Naive thymus-derived CD8-positive, alpha-beta T cell (primary cell): ENCODE measurements at regions not wholly inside any gene's neighbourhood (a gene's known extent, or its start where the extent isn't known, plus 50 kb on each side); places are given as distances from the start of the nearest gene placed in this dataset.

Experiments used
- ATAC-seq, 2 donors: fragments of 150-1000 bp; cut with Tn5 transposase in 1 of 2; sonication (Bioruptor Pico), chemical (Tn5 transposase) in 1 of 2; 1 replicate in 1 of 2; 2 replicates in 1 of 2; pipeline ENCODE4 v1.10.0; 2021; ENCODE audit warnings: mild to moderate bottlenecking in 2 of 2, moderate library complexity in 2 of 2
- POLR2A ChIA-PET: fragments of 350-600 bp; sonication (Branson Sonifier 250); formaldehyde crosslinking; loops from one replicate; lab custom pipeline; 2021; ENCODE audit warnings: antibody characterized with exemption; lab: Charles Lee
- DNase-seq, 10 donors: peaks; one replicate each; pipeline versions ENCODE4 v3.0.0 to v3.0.0-alpha.2; 2020 to 2022
- H3K27ac Mint-ChIP-seq, 10 donors: one replicate each; pipeline ENCODE4 v1.8.0; 2020 to 2022; ENCODE audit warnings: mild to moderate bottlenecking in 10 of 10, mixed read lengths in 10 of 10, moderate library complexity in 4 of 10, inconsistent platforms in 1 of 10
- H3K27me3 Mint-ChIP-seq, 5 donors: one replicate each; pipeline ENCODE4 v1.8.0; 2021 to 2022; ENCODE audit warnings: mixed read lengths in 5 of 5
- H3K36me3 Mint-ChIP-seq, 3 donors: one replicate each; pipeline ENCODE4 v1.8.0; 2020 to 2022; ENCODE audit warnings: mixed read lengths in 3 of 3, mild to moderate bottlenecking in 2 of 3, inconsistent platforms in 1 of 3
- H3K4me1 Mint-ChIP-seq, 4 donors: one replicate each; pipeline ENCODE4 v1.8.0; 2021 to 2022; ENCODE audit warnings: mixed read lengths in 4 of 4
- H3K4me3 Mint-ChIP-seq, 10 donors: one replicate each; pipeline ENCODE4 v1.8.0; 2020 to 2022; ENCODE audit warnings: mild to moderate bottlenecking in 10 of 10, mixed read lengths in 10 of 10, moderate library complexity in 6 of 10, inconsistent platforms in 1 of 10
- H3K9me3 Mint-ChIP-seq, 9 donors: one replicate each; pipeline ENCODE4 v1.8.0; 2020 to 2022; ENCODE audit warnings: mixed read lengths in 9 of 9, mild to moderate bottlenecking in 3 of 9, inconsistent platforms in 1 of 9, moderate library complexity in 1 of 9

DNA sequence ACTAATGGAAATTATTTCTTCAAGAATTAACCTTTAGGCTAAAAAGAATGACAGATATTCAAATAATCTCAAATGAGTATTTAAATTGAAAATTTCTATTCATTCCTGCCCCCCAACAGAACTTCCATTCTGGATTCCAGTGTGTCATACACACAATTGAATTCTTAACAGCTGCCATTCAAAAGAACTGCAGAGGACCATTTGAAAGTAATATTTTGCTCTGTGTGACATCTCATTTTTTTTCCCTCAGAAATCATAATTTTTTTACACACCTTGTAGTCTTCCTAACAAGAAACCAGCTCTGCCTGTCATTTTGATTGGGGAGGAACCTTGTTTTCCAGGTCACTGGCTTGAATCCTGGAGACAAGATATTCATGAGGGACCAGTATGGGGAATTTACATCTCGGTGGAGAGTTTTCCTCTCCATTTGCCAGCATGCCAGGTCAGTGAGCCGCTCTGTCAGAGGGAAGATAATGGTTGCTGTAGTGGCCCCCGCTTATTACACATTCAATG lies 358.7 kb upstream of the ITGA1 start:
- POLR2A ChIA-PET, result no interaction called here

DNA sequence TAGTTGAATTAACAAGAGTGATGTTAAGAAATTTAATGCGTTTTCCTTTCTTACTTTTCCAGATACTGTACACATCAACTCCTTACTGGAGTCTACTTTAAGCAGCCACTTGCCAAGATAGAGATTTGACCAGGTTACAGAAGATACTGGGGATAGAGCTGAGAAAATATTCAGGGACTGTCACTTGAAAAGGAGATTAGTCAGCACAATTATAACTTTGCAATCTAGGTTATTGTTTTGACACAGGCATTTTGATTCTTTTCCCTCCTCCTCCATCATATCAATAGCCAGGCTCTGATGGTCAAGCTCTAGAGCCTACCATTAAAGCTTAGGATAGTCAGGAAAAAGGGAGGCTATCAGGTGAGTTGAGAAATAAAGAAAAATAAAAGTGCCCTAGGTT lies 345.9 kb upstream of the ITGA1 start:
- H3K4me1 Mint-ChIP-seq, result no peaks in the 10 kb centered on the region
- H3K36me3 Mint-ChIP-seq, result no peaks in the 10 kb centered on the region
- DNase-seq (no peak), ATAC-seq (no peak)
- no peak overlapping the region for H3K27ac Mint-ChIP-seq
- no peak overlapping the region for H3K4me3 Mint-ChIP-seq
- H3K9me3 Mint-ChIP-seq, result peaks cover 0 to 11% (median 2%) of the 10 kb centered on the region in 9 donors
- H3K27me3 Mint-ChIP-seq, result peaks cover 0 to 11% (median 1%) of the 10 kb centered on the region in 5 donors
- POLR2A ChIA-PET, result no interaction called here

More for the DNA sequence above, 358.7 kb upstream of the ITGA1 start:
- Mint-ChIP-seq H3K27me3 (peaks cover 0 to 6% (median 0%) of the 10 kb centered on the region in 5 donors), H3K27ac (no peak overlapping the region), H3K9me3 (peaks cover 0 to 12% (median 5%) of the 10 kb centered on the region in 9 donors), H3K36me3 (peaks cover 0 to 7% (median 0%) of the 10 kb centered on the region in 3 donors), H3K4me1 (no peaks in the 10 kb centered on the region), H3K4me3 (no peak overlapping the region)
- DNase-seq, result no peak
- no peak for ATAC-seq

DNA sequence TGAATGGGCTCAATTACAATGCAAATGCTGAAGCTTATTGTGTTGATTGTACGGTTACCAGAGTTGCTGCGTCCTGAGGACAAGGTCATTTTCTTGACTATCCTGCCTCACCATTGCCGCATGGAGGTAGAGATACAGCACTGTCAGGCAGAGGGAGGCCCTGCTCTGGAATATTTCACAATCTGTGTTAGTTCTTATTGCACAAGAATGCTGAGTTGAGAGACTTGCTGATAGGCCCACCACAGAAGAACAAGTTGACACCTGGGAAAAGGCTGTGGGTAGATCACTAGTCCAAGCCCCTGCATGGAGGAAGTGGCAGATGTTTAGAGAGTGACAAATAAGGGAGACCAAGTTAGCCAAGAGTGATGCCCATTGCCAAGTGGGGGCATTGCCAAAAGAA lies 344.5 kb upstream of the ITGA1 start:
- peaks cover 0 to 11% (median 2%) of the 10 kb centered on the region in 9 donors for H3K9me3 Mint-ChIP-seq
- H3K4me3 Mint-ChIP-seq, result no peak overlapping the region
- H3K27me3 Mint-ChIP-seq, result peaks cover 0 to 12% (median 1%) of the 10 kb centered on the region in 5 donors
- H3K4me1 Mint-ChIP-seq, result no peaks in the 10 kb centered on the region
- POLR2A ChIA-PET, result no interaction called here
- no peak overlapping the region for H3K27ac Mint-ChIP-seq
- no peaks in the 10 kb centered on the region for H3K36me3 Mint-ChIP-seq
- DNase-seq (no peak), ATAC-seq (no peak)

DNA sequence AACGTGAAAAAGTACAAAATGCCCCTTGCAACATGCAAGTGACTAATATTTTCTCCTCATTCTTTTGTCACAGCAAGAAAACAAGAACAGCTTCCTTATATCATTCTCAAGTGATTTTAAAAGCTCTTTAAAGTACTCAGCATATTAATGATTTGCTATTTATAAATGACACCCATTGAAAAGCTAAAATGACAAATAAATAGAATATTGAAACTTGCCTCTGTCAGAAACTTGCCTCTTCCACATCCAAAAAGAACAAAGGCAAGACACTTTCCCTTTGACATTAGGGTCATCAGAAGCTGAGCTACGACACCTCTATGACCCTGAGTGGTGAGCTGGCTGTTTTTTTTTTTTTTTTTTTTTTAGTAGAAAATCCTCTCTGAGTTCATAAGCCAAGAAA lies 339.6 kb upstream of the ITGA1 start:
- Mint-ChIP-seq H3K4me3 (no peak overlapping the region), H3K9me3 (peaks cover 0 to 4% (median 0%) of the 10 kb centered on the region in 9 donors), H3K36me3 (no peaks in the 10 kb centered on the region), H3K27ac (no peak overlapping the region), H3K4me1 (no peaks in the 10 kb centered on the region), H3K27me3 (peaks cover 0 to 12% (median 1%) of the 10 kb centered on the region in 5 donors)
- POLR2A ChIA-PET, result no interaction called here
- no peak for ATAC-seq
- DNase-seq, result no peak

DNA sequence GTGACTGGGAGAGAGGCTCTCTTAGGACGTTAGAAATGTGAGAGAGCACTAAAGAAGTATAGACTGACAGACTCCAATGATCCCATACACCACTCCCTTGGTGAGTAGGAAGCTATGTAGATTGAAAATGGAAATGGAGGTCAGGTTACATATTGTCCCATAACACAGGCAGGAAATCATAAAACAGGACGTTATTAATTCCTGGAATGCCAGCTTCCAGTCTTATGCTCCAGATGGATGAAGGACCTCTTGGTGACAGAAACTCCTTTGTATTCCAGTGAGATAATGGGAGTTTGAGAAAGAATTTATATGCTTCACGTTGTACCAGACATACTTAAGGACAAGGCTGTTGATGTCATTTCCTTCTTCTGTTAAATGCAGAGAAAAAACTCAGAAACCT lies 338.2 kb upstream of the ITGA1 start:
- Mint-ChIP-seq H3K4me3 (no peak overlapping the region), H3K9me3 (peaks cover 0 to 3% (median 0%) of the 10 kb centered on the region in 9 donors), H3K36me3 (no peaks in the 10 kb centered on the region), H3K27me3 (peaks cover 0 to 12% (median 3%) of the 10 kb centered on the region in 5 donors), H3K27ac (no peak overlapping the region), H3K4me1 (no peaks in the 10 kb centered on the region)
- POLR2A ChIA-PET, result no interaction called here
- ATAC-seq (no peak), DNase-seq (no peak)

DNA sequence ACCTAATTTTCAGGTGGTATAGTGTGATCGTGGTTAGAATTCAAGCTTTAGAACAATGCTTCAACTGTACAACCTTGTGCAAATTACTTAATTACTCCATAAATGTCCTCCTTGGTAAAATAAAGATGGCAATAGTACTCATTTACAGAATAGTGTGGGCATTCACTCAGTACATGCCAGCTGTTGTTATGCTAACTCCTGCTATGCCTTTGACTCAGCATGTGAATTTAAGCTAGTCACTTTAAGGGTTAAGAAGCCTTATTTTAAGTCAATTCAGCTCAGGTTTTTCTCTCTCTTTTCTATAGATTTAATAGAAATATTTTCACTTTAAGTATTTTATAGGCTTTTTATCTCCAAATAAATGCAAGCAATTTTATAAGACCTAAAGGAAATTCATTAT lies 335.6 kb upstream of the ITGA1 start:
- ATAC-seq (no peak), DNase-seq (no peak)
- Mint-ChIP-seq H3K36me3 (no peaks in the 10 kb centered on the region), H3K27me3 (peaks cover 0 to 5% (median 2%) of the 10 kb centered on the region in 5 donors), H3K4me1 (no peaks in the 10 kb centered on the region), H3K4me3 (no peak overlapping the region), H3K9me3 (no peaks in the 10 kb centered on the region), H3K27ac (no peak overlapping the region)
- POLR2A ChIA-PET, result no interaction called here

DNA sequence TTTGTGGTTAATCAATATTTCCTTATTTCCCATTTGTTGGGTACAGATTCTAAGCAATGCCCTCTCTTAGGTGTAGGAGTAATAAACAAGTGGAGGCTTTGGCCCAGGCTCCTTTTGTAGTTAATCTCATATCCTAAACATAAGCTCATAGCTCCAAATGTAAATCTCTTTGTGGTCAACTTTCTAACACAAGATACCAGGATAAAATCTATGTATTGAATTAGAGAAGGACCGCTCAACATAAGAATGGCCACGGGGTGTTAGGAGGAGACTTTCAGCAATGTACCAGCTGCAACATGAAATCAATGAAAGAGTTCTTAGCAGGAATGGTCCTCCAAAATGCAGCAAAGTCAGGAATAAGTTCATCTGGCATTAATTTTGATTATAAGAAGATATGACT lies 334.5 kb upstream of the ITGA1 start:
- H3K27me3 Mint-ChIP-seq, result peaks cover 0 to 5% (median 2%) of the 10 kb centered on the region in 5 donors
- no peak for DNase-seq
- H3K9me3 Mint-ChIP-seq, result no peaks in the 10 kb centered on the region
- no peaks in the 10 kb centered on the region for H3K4me1 Mint-ChIP-seq
- H3K27ac Mint-ChIP-seq, result no peak overlapping the region
- POLR2A ChIA-PET, result no interaction called here
- no peak for ATAC-seq
- H3K36me3 Mint-ChIP-seq, result no peaks in the 10 kb centered on the region
- H3K4me3 Mint-ChIP-seq, result no peak overlapping the region

DNA sequence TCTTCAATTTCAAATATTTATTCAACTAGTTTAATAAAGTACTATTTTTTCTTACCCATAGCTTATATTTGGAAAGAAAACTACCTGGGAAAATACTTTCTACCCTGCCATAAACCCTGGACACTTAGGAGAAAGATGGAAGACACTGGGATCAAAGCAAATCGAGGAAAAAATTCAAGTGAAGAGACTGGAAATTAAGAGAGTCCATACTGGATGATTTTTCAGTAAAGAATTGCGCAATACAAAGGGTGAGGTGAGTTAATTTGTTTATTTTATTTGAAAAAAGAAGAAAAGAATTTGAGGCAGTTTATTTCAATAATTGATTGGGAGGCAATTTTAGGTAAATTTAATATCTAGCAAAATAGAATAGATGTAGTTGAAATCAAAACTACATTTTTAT lies 331.8 kb upstream of the ITGA1 start:
- peaks cover 0 to 5% (median 2%) of the 10 kb centered on the region in 5 donors for H3K27me3 Mint-ChIP-seq
- no peaks in the 10 kb centered on the region for H3K9me3 Mint-ChIP-seq
- H3K36me3 Mint-ChIP-seq, result no peaks in the 10 kb centered on the region
- no peak for DNase-seq
- no peak for ATAC-seq
- H3K4me3 Mint-ChIP-seq, result no peak overlapping the region
- no peaks in the 10 kb centered on the region for H3K4me1 Mint-ChIP-seq
- no peak overlapping the region for H3K27ac Mint-ChIP-seq
- POLR2A ChIA-PET, result no interaction called here

DNA sequence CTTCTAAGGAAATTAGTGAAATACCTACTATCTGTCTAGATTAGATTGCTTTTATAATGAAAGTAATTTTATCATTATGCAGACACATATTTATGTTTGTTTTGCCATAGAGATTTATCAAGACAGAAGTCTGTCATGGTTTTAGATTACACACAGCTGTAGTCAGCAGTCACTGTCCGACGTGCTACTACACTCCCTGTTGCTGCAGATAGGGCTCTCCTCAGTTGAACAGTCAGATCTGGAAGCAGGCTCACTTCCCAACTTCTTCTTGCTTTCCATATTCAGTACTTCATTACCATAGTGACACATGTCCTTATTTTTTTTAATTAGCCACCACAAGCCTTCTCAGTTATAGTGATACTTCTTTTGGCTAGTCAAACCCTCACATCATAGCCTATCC lies 329.9 kb upstream of the ITGA1 start:
- H3K36me3 Mint-ChIP-seq, result no peaks in the 10 kb centered on the region
- H3K27me3 Mint-ChIP-seq, result peaks cover 0 to 5% (median 0%) of the 10 kb centered on the region in 5 donors
- no peak overlapping the region for H3K4me3 Mint-ChIP-seq
- H3K4me1 Mint-ChIP-seq, result no peaks in the 10 kb centered on the region
- H3K27ac Mint-ChIP-seq, result no peak overlapping the region
- ATAC-seq (no peak), DNase-seq (no peak)
- H3K9me3 Mint-ChIP-seq, result no peaks in the 10 kb centered on the region
- POLR2A ChIA-PET, result no interaction called here

DNA sequence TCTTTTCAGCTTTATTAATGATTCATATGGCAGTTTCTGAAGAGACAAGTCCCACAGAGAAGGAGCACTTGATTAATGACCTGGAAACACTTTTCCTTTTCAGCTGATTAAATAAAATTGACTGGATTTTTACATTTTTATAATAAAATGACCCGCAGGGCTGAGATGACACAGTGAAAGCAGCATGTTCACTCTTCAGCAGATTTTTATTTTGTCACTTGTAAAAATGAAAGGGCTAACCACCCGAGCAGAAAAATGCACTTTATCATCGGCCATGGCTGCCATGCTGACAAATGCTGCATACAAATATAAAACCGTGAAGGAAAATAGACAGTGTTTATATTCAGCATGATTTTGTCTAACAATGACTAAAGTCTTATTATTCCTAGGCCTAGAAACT lies 321.6 kb upstream of the ITGA1 start:
- no peak for DNase-seq
- peaks cover 0 to 9% (median 0%) of the 10 kb centered on the region in 4 donors for H3K4me1 Mint-ChIP-seq
- ATAC-seq, result no peak
- H3K4me3 Mint-ChIP-seq, result no peak overlapping the region
- POLR2A ChIA-PET, result no interaction called here
- peaks cover 0 to 2% (median 0%) of the 10 kb centered on the region in 5 donors for H3K27me3 Mint-ChIP-seq
- no peaks in the 10 kb centered on the region for H3K36me3 Mint-ChIP-seq
- H3K27ac Mint-ChIP-seq, result no peak overlapping the region
- no peaks in the 10 kb centered on the region for H3K9me3 Mint-ChIP-seq

DNA sequence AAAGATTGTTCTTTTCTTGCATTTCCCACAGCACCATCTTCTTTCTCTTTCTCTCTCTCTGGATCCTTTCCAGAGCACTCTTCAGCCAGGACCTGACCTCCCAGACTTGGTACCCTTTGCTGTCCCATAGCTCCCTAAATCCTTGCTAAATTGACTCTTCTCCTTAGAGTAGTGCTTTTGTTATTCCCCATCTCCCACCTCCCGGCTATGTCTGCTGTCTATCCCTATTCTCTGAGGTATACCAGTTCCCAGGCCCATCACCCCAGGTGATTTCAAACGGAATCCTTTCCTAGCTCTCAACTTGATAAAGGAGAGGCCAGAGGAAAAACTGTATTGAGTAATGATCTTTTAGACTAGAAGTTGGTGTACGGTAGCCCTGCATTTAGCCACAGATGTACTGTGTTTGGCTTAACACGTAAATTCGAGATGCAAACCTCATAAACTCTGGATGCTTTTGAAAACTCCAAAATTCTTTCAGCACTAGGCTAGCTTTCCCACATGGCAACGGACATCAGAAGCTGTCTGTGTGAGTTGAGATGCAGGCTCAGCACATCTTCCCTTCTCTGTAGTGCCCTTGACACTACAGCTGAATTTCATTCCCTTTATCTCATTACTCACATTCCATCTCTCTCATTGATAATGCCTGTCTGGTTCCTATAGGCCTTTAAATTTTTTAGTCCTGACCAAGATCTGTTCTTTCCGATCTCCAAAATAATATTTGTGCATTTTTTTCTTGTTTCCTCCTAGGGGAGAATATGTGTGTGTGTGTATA lies 320.8 kb upstream of the ITGA1 start:
- POLR2A ChIA-PET, result no interaction called here

DNA sequence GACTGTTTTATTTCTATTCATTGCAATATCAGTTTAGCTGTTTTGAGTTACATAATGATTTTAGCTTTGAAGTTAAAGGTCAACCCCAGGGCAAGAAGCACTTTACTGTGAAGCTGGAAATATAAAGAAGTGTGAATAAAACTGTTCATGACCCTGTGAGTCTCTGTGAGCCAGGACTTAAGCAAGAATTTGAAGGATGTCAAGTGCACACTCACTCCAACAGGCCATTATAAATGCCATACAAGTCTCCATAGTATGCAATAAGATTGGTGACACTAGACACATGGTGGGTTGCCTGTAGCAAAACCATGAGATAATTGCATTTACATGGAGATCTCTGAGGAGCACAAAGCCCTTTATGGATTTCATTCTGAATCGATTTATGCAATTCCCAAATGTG lies 318.7 kb upstream of the ITGA1 start:
- ATAC-seq (no peak), DNase-seq (no peak)
- no peak overlapping the region for H3K27ac Mint-ChIP-seq
- H3K27me3 Mint-ChIP-seq, result peaks cover 0 to 2% (median 0%) of the 10 kb centered on the region in 5 donors
- peaks cover 0 to 9% (median 0%) of the 10 kb centered on the region in 4 donors for H3K4me1 Mint-ChIP-seq
- H3K36me3 Mint-ChIP-seq, result no peaks in the 10 kb centered on the region
- peak overlapping the region in 1 of 10 donors; percentile 54 for H3K4me3 Mint-ChIP-seq
- POLR2A ChIA-PET, result no interaction called here
- no peaks in the 10 kb centered on the region for H3K9me3 Mint-ChIP-seq

More for the DNA sequence above, 320.8 kb upstream of the ITGA1 start:
- H3K9me3 Mint-ChIP-seq, result no peaks in the 10 kb centered on the region
- H3K4me3 Mint-ChIP-seq, result no peak overlapping the region
- H3K36me3 Mint-ChIP-seq, result no peaks in the 10 kb centered on the region
- H3K4me1 Mint-ChIP-seq, result peaks cover 0 to 9% (median 0%) of the 10 kb centered on the region in 4 donors
- DNase-seq, result no peak
- peaks cover 0 to 2% (median 0%) of the 10 kb centered on the region in 5 donors for H3K27me3 Mint-ChIP-seq
- no peak for ATAC-seq
- H3K27ac Mint-ChIP-seq, result no peak overlapping the region

DNA sequence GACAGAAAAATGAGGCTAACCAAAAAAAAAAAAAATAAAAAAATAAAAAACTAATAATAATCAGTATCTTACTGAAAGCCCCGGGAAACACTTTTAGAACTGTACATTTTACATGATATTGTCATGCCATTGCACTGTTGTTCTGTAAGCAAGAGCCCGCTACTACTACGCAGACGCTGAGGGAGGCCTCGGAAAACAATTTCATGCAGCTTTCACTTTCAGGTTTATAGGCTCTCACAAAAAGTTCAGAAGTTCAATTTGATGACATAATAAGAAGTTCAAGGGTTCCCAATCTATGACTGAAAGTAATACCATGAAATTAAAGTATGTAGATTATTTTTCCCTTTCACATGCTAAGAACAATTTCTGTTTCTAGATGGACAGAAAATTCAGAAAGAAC lies 318.3 kb upstream of the ITGA1 start:
- DNase-seq (peak in 4 of 10 donors; percentile 2 to 26 (median 8)), ATAC-seq (peak in 1 of 2 donors; percentile 68)
- POLR2A ChIA-PET, result no interaction called here
- Mint-ChIP-seq H3K36me3 (no peaks in the 10 kb centered on the region), H3K4me1 (peaks cover 0 to 9% (median 0%) of the 10 kb centered on the region in 4 donors), H3K4me3 (peak overlapping the region; percentile 12 to 69 (median 56)), H3K27me3 (peaks cover 0 to 2% (median 0%) of the 10 kb centered on the region in 5 donors), H3K27ac (peak overlapping the region in 8 of 10 donors; percentile 21 to 85 (median 50)), H3K9me3 (no peaks in the 10 kb centered on the region)
